PC-9 (cell line): ENCODE measurements at regions not wholly inside any gene's neighbourhood (a gene's known extent, or its start where the extent isn't known, plus 50 kb on each side); places are given as distances from the start of the nearest gene placed in this dataset.
"Not testable (repeated sequence)": the region's sequence is repeated elsewhere in the genome, so short reads cannot be mapped to it uniquely, and the experiment has no call there.

ENCODE experiments used
- BruUV-seq: library from RNA; stranded (reverse); fragments of 400-500 nt; replicated peaks from 2 replicates; lab custom pipeline; 2021; lab: Mats Ljungman, UMichigan
- CTCF ChIA-PET: fragments of 300-600 bp; sonication (Branson Sonifier 250); formaldehyde crosslinking; loops from one replicate; lab custom pipeline; 2022; ENCODE audit warnings: antibody characterized with exemption; lab: Charles Lee
- POLR2A ChIA-PET: fragments of 300-600 bp; sonication (Branson Sonifier 250); formaldehyde crosslinking; loops from one replicate; lab custom pipeline; 2022; ENCODE audit warnings: antibody characterized with exemption; ENCODE audit not compliant: unreplicated experiment; lab: Charles Lee
- DNase-seq, 2 experiments: peaks; one replicate each; pipeline versions ENCODE4 v3.0.0 to v3.0.0-alpha.2; 2015 to 2022; ENCODE audit warnings: mixed read lengths in 1 of 2
- H2AFZ ChIP-seq: fragments of 200-600 bp; sonication (generic); 2 replicates; pipeline ENCODE4 v1.8.1; 2017; ENCODE audit warnings: antibody characterized with exemption
- H3F3A ChIP-seq: fragments of 200-600 bp; sonication (generic); 2 replicates; pipeline ENCODE4 v1.8.1; 2017; ENCODE audit warnings: antibody characterized with exemption, mild to moderate bottlenecking, low read depth; ENCODE audit not compliant: insufficient read depth
- H3K27ac ChIP-seq: fragments of 200-600 bp; sonication (generic); 2 replicates; pipeline ENCODE4 v1.6.1; 2016; ENCODE audit warnings: mixed run types
- H3K27me3 ChIP-seq: fragments of 200-600 bp; sonication (generic); 2 replicates; pipeline ENCODE4 v1.6.1; 2016; ENCODE audit warnings: low read depth, mixed run types; ENCODE audit not compliant: insufficient read depth
- H3K36me3 ChIP-seq: fragments of 200-600 bp; sonication (generic); 2 replicates; pipeline ENCODE4 v1.6.1; 2016; ENCODE audit warnings: low read depth, mixed run types
- H3K4me1 ChIP-seq: fragments of 200-600 bp; sonication (generic); replicated peaks from 2 replicates; pipeline ENCODE4 v1.6.1; 2016; ENCODE audit warnings: mixed run types; ENCODE audit not compliant: insufficient read depth
- H3K4me2 ChIP-seq: fragments of 200-600 bp; sonication (generic); 2 replicates; pipeline ENCODE4 v1.6.1; 2017; ENCODE audit warnings: mixed run types
- H3K4me3 ChIP-seq: fragments of 200-600 bp; sonication (generic); 2 replicates; pipeline ENCODE4 v1.6.1; 2016; ENCODE audit warnings: mixed run types
- H3K79me2 ChIP-seq: fragments of 200-600 bp; sonication (generic); 2 replicates; pipeline ENCODE4 v1.6.1; 2017; ENCODE audit warnings: low read depth, mixed run types
- H3K9me2 ChIP-seq: fragments of 200-600 bp; sonication (generic); 2 replicates; pipeline ENCODE4 v1.8.1; 2017; ENCODE audit warnings: mild to moderate bottlenecking; ENCODE audit not compliant: insufficient read depth
- H3K9me3 ChIP-seq: fragments of 200-600 bp; sonication (generic); 2 replicates; pipeline ENCODE4 v1.8.1; 2016; ENCODE audit warnings: low read depth; ENCODE audit not compliant: insufficient read depth
- H4K20me1 ChIP-seq: fragments of 200-600 bp; sonication (generic); 2 replicates; pipeline ENCODE4 v1.8.1; 2017; ENCODE audit not compliant: insufficient read depth
- CTCF ChIP-seq: fragments of 200-600 bp; sonication (generic); conservative IDR thresholded peaks from 2 replicates; pipeline ENCODE4 v1.6.1; 2017; ENCODE audit warnings: mixed run types, antibody characterized with exemption, mild to moderate bottlenecking, moderate library complexity
- EZH2 ChIP-seq: fragments of 200-600 bp; sonication (generic); IDR thresholded peaks from 2 replicates; pipeline ENCODE4 v1.8.0; 2017; ENCODE audit warnings: antibody characterized with exemption, low read depth
- intact Hi-C: fragments of 100-400 bp; cut with micrococcal nuclease; formaldehyde crosslinking; loops from one replicate; pipeline ENCODE4 v1.10.0; 2022; ENCODE audit not compliant: unreplicated experiment

DNA sequence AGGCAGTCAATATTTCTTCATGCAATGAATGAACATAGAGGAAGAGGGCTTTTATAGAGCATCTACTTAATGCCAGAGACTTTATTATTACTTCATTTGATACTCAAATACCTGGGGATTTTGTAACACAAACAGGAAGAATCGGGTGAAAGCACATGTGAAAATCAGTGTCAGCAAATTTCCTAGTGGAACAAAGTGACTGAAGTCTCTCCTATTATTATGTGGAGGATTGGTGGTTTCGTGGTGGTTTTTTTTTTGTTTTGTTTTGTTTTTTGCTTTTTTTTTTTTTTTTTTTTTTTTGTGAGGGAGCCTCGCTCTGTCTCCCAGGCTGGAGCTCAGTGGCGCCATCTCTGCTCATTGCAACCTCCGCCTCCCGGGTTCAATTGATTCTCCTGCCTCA is 207.0 kb downstream of the RRAGB start:
- no peak for DNase-seq
- ChIA-PET CTCF (interaction anchor here (0.7 kb wide), 1 partner anchor 335 kb away, joined by 4 read pairs; no protein-coding TSS in a partner anchor), POLR2A (no interaction called here)
- H2AFZ ChIP-seq, result no peak overlapping the region
- no peak overlapping the region for H3K27ac ChIP-seq
- H3K9me2 ChIP-seq, result no peaks in the 10 kb centered on the region
- TF ChIP-seq CTCF, result no peak
- TF ChIP-seq EZH2, result no peak
- H3K4me1 ChIP-seq, result no peaks in the 10 kb centered on the region
- no peaks in the 10 kb centered on the region for H4K20me1 ChIP-seq
- no TSS peak for BruUV-seq
- no peaks in the 10 kb centered on the region for H3K27me3 ChIP-seq
- no peak overlapping the region for H3K4me3 ChIP-seq
- H3K9me3 ChIP-seq, result no peaks in the 10 kb centered on the region
- intact Hi-C loops, result no loop called here
- H3F3A ChIP-seq, result no peaks in the 10 kb centered on the region
- no peaks in the 10 kb centered on the region for H3K79me2 ChIP-seq
- no peaks in the 10 kb centered on the region for H3K36me3 ChIP-seq
- H3K4me2 ChIP-seq, result no peak overlapping the region

DNA sequence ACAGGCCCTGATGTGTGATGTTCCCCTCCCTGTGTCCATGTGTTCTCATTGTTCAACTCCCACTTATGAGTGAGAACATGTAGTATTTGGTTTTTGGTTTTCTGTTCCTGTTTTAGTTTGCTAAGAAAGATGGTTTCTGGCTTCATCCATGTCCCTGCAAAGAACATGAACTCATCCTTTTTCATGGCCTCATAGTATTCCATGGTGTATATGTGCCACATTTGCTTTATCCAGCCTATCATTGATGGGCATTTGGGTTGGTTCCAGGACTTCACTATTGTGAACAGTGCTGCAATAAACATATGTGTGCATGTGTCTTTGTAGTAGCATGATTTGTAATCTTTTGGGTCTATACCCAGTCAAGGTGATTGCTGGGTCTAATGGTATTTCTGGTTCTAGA is 211.0 kb downstream of the RRAGB start:
- H3K27me3 ChIP-seq, intact Hi-C loops, H3K9me3 ChIP-seq, H3K4me2 ChIP-seq, H4K20me1 ChIP-seq, BruUV-seq, H3K79me2 ChIP-seq, H3K36me3 ChIP-seq, H3F3A ChIP-seq, H3K27ac ChIP-seq, DNase-seq, CTCF ChIA-PET, H2AFZ ChIP-seq, H3K4me1 ChIP-seq, POLR2A ChIA-PET, H3K4me3 ChIP-seq, H3K9me2 ChIP-seq: not testable (repeated sequence)
